Activated CD8-positive, alpha-beta memory T cell treated with anti-CD3 and anti-CD28 coated beads, Interleukin-2, amount 50 U/mL, for 24 hours (primary cell): ENCODE measurements at regions not wholly inside any gene's neighbourhood (a gene's known extent, or its start where the extent isn't known, plus 50 kb on each side); places are given as distances from the start of the nearest gene placed in this dataset.

ENCODE experiments used
- DNase-seq: peaks from one replicate; pipeline ENCODE4 v3.0.0-alpha.2; 2020; ENCODE audit errors: extremely low read depth

GRCh38 chr6:105991561-105992314 is 94.4 kb upstream of the PRDM1 start:
- no peak for DNase-seq

GRCh38 chr6:105990151-105990550 is 96.0 kb upstream of the PRDM1 start:
- DNase-seq = no peak

DNA sequence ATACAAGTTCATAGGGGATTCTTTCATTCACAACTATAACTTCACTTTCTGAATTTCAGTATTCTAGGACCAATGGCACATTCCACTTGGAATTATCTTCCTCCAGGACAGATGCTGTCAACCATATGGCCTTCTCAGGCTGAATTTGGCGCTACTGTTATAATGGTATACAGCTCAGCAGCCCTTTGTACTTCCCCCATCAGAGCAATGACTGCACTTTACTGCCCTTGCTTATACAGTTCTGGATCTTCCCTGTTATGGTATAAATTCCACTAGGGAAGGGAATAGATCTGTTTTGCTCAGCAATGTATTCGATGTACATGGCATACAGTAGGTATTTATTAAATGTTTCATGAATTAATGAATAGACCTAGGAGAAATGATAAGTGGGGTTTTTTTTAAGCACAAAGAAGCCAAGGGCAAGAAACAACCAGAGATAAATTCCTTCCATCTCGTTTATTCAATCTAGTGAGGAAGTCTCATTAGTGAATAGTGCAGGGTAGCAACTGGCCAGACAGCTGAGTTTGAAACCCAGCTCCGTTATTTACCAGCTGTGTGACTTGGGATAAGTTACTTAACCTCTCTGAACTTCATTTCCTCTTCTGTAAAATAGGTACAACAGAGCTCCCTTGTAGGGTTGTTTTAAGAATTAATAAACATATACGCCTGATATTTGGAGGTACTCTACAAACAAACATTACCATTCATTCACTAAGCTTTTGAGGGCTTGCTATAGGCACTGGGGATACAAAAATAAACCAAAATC is 97.1 kb upstream of the PRDM1 start:
- no peak for DNase-seq

- no peak for DNase-seq
Observed at GRCh38 chr6:105988321-105988720, 97.8 kb upstream of the PRDM1 start.

GRCh38 chr6:105987516-105987915 is 98.6 kb upstream of the PRDM1 start:
- DNase-seq = no peak

GRCh38 chr6:105986998-105987397 is 99.1 kb upstream of the PRDM1 start:
- DNase-seq = no peak

DNA sequence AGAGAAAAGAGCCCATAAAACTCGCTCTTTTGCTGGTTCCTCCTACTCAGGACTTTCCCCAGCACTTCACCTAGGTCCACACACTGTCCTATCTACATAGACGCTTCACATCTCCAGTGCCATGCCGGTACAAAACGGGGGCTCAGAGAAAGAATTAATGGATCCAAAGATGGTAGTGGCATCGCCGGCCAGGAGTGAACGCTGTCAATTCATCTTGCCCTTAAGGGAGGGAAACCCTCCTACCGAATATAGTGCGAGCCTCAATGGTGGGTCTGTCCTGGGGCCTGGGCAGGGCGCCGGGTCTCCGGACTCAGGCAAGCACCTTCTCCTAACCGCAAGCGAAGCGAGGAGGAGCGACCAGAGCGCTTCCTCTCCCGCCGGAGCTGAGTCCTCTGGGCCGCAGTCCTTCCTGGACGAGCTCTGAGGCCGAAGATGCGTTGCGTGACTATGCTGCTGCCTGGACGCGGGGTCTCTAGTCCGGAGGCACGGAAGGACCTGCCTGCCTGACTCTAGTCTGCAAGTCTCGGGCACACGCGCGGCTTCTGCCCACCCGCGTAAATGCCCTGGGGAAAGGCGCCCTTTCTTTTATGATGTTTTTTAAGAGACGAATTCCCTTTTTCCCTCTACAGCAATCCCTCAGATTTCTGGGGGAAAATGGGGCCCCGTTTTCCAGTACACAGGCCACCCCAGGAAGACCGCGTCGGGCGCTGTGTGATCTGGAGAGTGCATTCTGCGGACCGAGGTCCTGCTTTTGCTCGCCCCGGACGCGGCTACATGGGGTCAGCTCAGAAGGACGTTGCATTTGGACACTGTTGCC is 100.1 kb upstream of the PRDM1 start:
- DNase-seq = no peak

- DNase-seq = no peak
Observed at GRCh38 chr6:105985098-105985815, 100.9 kb upstream of the PRDM1 start.

GRCh38 chr6:105983763-105984162 is 102.4 kb upstream of the PRDM1 start:
- no peak for DNase-seq

- no peak for DNase-seq
Observed at GRCh38 chr6:105982761-105983540, 103.2 kb upstream of the PRDM1 start.

- DNase-seq = no peak
Observed at GRCh38 chr6:105981888-105982358, 104.2 kb upstream of the PRDM1 start.

DNA sequence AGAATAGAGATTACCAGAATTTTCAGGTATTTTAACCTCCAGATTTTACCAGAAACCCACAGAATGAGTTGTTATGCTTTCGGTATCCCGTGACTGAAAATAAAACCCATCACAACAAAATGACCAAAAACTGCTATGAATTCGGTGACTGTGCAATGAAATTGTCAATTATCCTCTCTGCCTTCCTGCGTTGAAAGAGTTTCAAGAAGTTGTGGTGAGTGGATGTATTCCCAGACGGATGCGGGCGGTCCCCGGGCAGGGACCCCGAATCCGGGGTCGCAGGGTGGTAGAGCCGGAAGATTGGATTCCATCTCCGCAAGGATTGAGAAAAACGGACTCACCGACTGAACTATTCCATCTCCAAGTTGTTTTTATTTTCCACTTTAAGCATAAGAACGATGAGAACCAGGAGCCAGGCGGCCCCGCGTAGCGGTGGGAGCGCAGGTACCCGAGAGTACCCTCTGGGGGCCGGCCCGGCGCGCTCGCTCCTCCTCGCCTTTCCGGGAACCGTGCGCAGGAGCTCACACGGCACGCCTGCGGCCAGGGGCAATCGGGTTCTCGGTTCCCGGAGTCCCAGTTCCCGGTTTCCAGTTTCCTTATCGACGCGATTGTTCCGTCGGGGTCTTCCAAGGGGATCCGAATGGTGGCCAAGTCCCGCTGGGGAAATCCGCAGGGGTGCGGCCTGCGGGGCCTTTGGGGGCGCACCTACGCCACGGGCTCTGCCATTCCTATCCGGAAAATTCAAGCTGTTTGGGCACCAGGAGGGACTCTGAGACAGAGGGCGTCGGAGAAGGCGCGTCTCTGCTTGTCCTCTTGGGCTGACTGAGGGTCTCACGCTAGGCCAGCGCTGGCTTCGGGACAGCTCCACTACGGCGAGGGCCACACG is 104.9 kb upstream of the PRDM1 start:
- no peak for DNase-seq

- DNase-seq = no peak
Observed at GRCh38 chr6:105978974-105979373, 107.2 kb upstream of the PRDM1 start.

DNA sequence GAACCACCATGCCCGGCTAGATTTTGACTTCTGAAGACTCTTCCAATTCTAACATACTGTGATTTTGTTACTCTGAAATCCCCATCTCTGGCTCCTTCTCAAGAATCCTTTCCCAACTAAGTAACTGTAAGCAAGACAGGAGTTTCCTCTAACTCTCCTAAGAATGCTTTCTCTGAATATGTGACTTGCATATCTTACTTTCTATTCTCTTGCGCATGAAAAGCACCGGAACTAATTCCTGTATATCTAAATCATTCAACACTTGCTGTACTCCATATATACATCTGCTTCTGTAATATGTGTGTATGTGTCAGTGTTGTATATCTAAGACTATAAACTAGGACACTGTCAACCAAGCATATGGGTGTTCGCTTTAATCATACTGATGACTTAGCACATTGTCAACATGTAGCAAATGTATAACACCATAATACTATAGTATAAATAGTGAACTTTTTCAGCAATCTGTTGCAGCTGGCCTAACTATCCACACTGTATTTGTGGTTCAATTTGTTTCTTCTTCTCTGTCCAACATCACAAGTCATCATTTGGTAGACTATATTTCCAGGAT is 108.1 kb upstream of the PRDM1 start:
- DNase-seq = no peak

GRCh38 chr6:105974986-105975385 is 111.2 kb upstream of the PRDM1 start:
- no peak for DNase-seq

DNA sequence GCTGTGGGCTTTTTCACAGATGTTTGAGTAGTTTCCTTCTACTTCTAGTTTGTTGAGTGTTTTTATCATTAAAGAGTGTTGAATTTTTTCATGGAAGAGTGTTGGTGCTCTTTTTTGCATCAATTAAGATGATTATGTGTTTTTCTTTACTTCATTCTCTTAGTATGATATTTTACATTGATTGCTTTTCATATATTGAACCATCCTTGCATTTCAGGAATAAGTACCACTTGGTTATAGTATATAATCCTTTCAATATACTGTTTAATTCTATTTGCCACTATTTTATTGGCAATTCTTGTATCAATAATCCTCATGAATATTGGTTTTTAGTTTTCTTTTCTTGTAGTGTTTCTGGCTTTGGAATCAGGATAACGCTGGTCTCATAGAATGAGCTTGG is 113.7 kb upstream of the PRDM1 start:
- no peak for DNase-seq

DNA sequence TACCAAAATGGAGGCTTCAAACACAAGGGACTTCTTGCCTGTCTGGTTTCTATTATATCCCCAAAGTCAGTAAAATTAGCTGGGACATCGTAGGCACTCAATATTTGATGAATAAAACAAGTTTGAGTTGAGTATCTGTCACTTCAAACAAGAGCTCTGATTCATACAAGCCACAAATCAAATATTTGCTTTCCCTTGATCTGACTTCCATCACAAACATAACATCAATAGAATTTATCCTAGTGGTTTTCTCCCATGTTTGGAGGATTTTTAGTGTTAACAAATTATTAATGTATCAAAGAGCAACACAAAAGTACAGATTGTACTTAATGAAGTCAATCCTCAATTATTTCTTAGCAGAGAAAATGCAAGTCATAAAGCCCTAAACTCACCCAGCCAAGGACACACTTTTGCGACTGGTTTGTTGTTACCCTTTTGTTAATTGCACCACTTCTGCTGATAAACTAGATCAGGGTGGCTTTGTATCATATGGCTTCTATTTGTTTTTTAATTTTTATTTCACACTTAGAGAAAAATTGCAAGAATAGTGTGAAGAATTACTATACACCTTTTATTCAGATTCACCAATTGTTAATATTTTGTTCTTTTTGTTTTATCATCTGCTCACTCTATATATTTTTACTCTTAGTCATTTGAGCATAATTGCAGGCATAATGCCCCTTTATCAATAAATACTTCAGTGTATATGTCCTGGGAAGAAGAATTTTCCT is 117.4 kb upstream of the PRDM1 start:
- no peak for DNase-seq

DNA sequence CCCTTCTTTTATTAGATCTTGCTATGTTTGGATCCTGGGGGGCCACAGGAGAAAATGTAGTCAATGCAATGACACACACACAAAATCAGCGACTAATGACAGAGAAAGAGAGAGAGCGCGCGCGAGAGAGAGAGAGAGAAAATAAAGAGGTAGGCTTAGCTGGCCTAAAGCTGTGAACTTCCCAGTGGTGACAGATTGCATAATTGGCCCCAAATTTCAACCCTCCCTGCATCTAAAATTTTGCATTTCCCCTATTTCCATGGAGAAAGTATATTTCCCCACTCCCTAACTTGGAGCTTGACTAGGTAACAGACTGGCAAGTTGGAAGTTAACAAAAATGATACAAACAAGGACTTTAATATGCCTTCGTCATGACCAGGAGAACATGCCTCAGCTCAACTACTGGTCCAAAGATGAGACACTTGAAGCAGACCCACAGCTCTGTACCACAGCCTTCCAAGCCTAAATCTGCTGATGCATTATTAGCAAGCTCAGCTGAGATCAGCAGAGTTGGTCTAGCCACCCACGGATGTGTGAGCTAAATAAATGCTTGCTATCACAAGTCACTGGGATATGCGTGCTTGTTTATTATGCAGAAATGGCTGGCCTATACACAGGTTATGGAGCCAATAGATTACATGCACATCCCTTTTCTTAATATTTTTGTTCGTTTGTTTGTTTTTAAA is 118.1 kb upstream of the PRDM1 start:
- DNase-seq = no peak
